OCI-LY1 (cell line): ENCODE measurements at regions not wholly inside any gene's neighbourhood (a gene's known extent, or its start where the extent isn't known, plus 50 kb on each side); places are given as distances from the start of the nearest gene placed in this dataset.

ENCODE experiments used
- H2AFZ ChIP-seq: fragments of 200-600 bp; sonication (generic), shearing (Covaris generic); 2 replicates; pipeline ENCODE4 v1.6.0; 2014; ENCODE audit warnings: antibody characterized with exemption, mild to moderate bottlenecking, low read length
- H3F3A ChIP-seq: fragments of 200-600 bp; sonication (generic), shearing (Covaris generic); 2 replicates; pipeline ENCODE4 v1.6.0; 2014; ENCODE audit warnings: mild to moderate bottlenecking, antibody characterized with exemption, low read length, moderate library complexity; ENCODE audit not compliant: insufficient read depth
- H3K27ac ChIP-seq: fragments of 200-600 bp; sonication (generic); 2 replicates; pipeline ENCODE4 v1.5.1; 2014; ENCODE audit warnings: low read length, mixed run types, mild to moderate bottlenecking, low read depth; ENCODE audit not compliant: poor library complexity, severe bottlenecking
- H3K27me3 ChIP-seq: fragments of 200-600 bp; sonication (generic); 2 replicates; pipeline ENCODE4 v1.6.0; 2014; ENCODE audit warnings: antibody characterized with exemption, mild to moderate bottlenecking, low read length, moderate library complexity; ENCODE audit not compliant: insufficient read depth
- H3K36me3 ChIP-seq: fragments of 200-600 bp; sonication (generic); 2 replicates; pipeline ENCODE4 v1.6.1; 2014; ENCODE audit warnings: mild to moderate bottlenecking, antibody characterized with exemption, low read length, moderate library complexity, mixed read lengths; ENCODE audit not compliant: insufficient read depth
- H3K4me1 ChIP-seq: fragments of 200-600 bp; sonication (generic); 2 replicates; pipeline ENCODE4 v1.5.1; 2014; ENCODE audit warnings: mild to moderate bottlenecking, low read length, moderate library complexity; ENCODE audit not compliant: insufficient read depth, severe bottlenecking
- H3K4me2 ChIP-seq: fragments of 200-600 bp; sonication (generic), shearing (Covaris generic); 2 replicates; pipeline ENCODE4 v1.6.1; 2014; ENCODE audit warnings: low read length
- H3K4me3 ChIP-seq: fragments of 200-600 bp; sonication (generic); 2 replicates; pipeline ENCODE4 v1.5.1; 2014; ENCODE audit warnings: low read length, low read depth, mild to moderate bottlenecking, mixed read lengths; ENCODE audit not compliant: poor library complexity, severe bottlenecking
- H3K79me2 ChIP-seq: fragments of 200-600 bp; shearing (Covaris generic); 2 replicates; pipeline ENCODE4 v1.6.1; 2016; ENCODE audit warnings: mixed run types, low read length, mixed read lengths; ENCODE audit not compliant: insufficient read depth
- H3K9ac ChIP-seq: fragments of 200-600 bp; sonication (generic), shearing (Covaris generic); 2 replicates; pipeline ENCODE4 v1.6.1; 2014; ENCODE audit warnings: mild to moderate bottlenecking, low read length, mixed read lengths
- H3K9me2 ChIP-seq: fragments of 200-600 bp; sonication (generic), shearing (Covaris generic); 2 replicates; pipeline ENCODE4 v1.6.1; 2014; ENCODE audit warnings: low read depth, mild to moderate bottlenecking, low read length, mixed read lengths
- H3K9me3 ChIP-seq: fragments of 200-600 bp; shearing (Covaris generic); 2 replicates; pipeline ENCODE4 v1.6.1; 2014; ENCODE audit warnings: low read length, mixed read lengths
- H4K20me1 ChIP-seq: fragments of 200-600 bp; sonication (generic), shearing (Covaris generic); 2 replicates; pipeline ENCODE4 v1.6.0; 2016; ENCODE audit warnings: mild to moderate bottlenecking, low read length; ENCODE audit not compliant: insufficient read depth
- CTCF ChIP-seq: fragments of 200-600 bp; sonication (generic), shearing (Covaris generic); IDR thresholded peaks from 2 replicates; pipeline ENCODE4 v1.5.1; 2017; ENCODE audit warnings: mild to moderate bottlenecking, antibody characterized with exemption, low read length, moderate library complexity, mixed read lengths
- EZH2 ChIP-seq: fragments of 200-600 bp; sonication (generic), shearing (Covaris generic); IDR thresholded peaks from 2 replicates; pipeline ENCODE4 v1.8.0; 2017; ENCODE audit warnings: borderline replicate concordance, mixed run types, mild to moderate bottlenecking, antibody characterized with exemption, low read length, moderate library complexity, mixed read lengths

- Histone ChIP-seq H3K4me1 (no peaks in the 10 kb centered on the region), H3K9me2 (no peaks in the 10 kb centered on the region), H3K36me3 (no peaks in the 10 kb centered on the region), H3K79me2 (no peaks in the 10 kb centered on the region), H3K4me2 (no peak overlapping the region), H3K27ac (no peak overlapping the region), H4K20me1 (no peaks in the 10 kb centered on the region), H3K27me3 (no peaks in the 10 kb centered on the region), H3K9me3 (no peaks in the 10 kb centered on the region), H2AFZ (no peak overlapping the region), H3K4me3 (no peak overlapping the region), H3K9ac (no peak overlapping the region), H3F3A (no peaks in the 10 kb centered on the region)
- TF ChIP-seq CTCF (no peak), EZH2 (no peak)
These were observed 296.8 kb upstream of the TPM1 start for GRCh38 chr15:62745621-62746225.

- Histone ChIP-seq H3K4me1 (no peaks in the 10 kb centered on the region), H3K36me3 (no peaks in the 10 kb centered on the region), H3K9me2 (no peaks in the 10 kb centered on the region), H3K9me3 (no peaks in the 10 kb centered on the region), H3K4me3 (no peak overlapping the region), H3F3A (no peaks in the 10 kb centered on the region), H3K27ac (no peak overlapping the region), H4K20me1 (no peaks in the 10 kb centered on the region), H3K27me3 (no peaks in the 10 kb centered on the region), H3K79me2 (no peaks in the 10 kb centered on the region), H2AFZ (no peak overlapping the region), H3K9ac (no peak overlapping the region), H3K4me2 (no peak overlapping the region)
- TF ChIP-seq CTCF = no peak
- TF ChIP-seq EZH2 = no peak
These were observed 294.4 kb upstream of the TPM1 start for GRCh38 chr15:62748196-62748595.

GRCh38 chr15:62749036-62749815, 293.3 kb upstream of the TPM1 start:
- no peaks in the 10 kb centered on the region for H3K4me1 ChIP-seq
- TF ChIP-seq EZH2 (no peak), CTCF (no peak)
- H3K27ac ChIP-seq = no peak overlapping the region
- no peaks in the 10 kb centered on the region for H4K20me1 ChIP-seq
- H3K9me2 ChIP-seq = no peaks in the 10 kb centered on the region
- H3K9me3 ChIP-seq = no peaks in the 10 kb centered on the region
- no peaks in the 10 kb centered on the region for H3K27me3 ChIP-seq
- no peaks in the 10 kb centered on the region for H3F3A ChIP-seq
- no peak overlapping the region for H3K4me3 ChIP-seq
- H3K79me2 ChIP-seq = no peaks in the 10 kb centered on the region
- no peaks in the 10 kb centered on the region for H3K36me3 ChIP-seq
- no peak overlapping the region for H3K9ac ChIP-seq
- H3K4me2 ChIP-seq = no peak overlapping the region
- no peak overlapping the region for H2AFZ ChIP-seq
